ENCODE measurements at regions not wholly inside any gene's neighbourhood (a gene's known extent, or its start where the extent isn't known, plus 50 kb on each side); places are given as distances from the start of the nearest gene placed in this dataset.

DNA sequence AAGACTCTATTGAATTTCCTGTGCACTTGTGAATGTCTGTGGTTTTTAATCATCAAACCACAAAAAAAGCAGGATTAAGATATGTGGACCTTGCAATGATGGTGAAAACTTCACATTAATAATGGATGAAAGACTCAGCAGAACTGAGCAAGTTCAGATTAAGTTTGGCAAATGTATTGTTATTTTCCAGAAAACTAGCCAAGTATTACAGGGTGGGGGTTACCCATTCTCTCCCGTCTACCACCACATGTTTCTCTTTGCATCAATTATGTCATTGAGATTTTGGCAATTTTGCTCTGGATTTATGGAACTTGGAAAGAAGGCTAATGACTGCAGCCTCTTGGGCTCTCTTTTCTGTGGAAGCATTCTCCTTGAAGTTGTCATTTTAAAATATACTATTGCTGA is 577.1 kb downstream of the ANKRD50 start:
- no peaks in the 10 kb centered on the region for H3K4me1 Mint-ChIP-seq (ENCODE audit: unreplicated experiment)
- no peak for DNase-seq (ENCODE audit: extremely low spot score, unreplicated experiment)
- peaks cover 8% of the 10 kb centered on the region for H3K36me3 Mint-ChIP-seq
- no peak overlapping the region for H3K4me3 Mint-ChIP-seq
- TF ChIP-seq, protein P1, sequence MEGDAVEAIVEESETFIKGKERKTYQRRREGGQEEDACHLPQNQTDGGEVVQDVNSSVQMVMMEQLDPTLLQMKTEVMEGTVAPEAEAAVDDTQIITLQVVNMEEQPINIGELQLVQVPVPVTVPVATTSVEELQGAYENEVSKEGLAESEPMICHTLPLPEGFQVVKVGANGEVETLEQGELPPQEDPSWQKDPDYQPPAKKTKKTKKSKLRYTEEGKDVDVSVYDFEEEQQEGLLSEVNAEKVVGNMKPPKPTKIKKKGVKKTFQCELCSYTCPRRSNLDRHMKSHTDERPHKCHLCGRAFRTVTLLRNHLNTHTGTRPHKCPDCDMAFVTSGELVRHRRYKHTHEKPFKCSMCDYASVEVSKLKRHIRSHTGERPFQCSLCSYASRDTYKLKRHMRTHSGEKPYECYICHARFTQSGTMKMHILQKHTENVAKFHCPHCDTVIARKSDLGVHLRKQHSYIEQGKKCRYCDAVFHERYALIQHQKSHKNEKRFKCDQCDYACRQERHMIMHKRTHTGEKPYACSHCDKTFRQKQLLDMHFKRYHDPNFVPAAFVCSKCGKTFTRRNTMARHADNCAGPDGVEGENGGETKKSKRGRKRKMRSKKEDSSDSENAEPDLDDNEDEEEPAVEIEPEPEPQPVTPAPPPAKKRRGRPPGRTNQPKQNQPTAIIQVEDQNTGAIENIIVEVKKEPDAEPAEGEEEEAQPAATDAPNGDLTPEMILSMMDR (conservative IDR thresholded peaks at IDR 0.05), result no peak
- H3K27ac Mint-ChIP-seq, result no peak overlapping the region
- H3K9me3 Mint-ChIP-seq, result peaks cover 16% of the 10 kb centered on the region
- no peaks in the 10 kb centered on the region for H3K27me3 Mint-ChIP-seq

DNA sequence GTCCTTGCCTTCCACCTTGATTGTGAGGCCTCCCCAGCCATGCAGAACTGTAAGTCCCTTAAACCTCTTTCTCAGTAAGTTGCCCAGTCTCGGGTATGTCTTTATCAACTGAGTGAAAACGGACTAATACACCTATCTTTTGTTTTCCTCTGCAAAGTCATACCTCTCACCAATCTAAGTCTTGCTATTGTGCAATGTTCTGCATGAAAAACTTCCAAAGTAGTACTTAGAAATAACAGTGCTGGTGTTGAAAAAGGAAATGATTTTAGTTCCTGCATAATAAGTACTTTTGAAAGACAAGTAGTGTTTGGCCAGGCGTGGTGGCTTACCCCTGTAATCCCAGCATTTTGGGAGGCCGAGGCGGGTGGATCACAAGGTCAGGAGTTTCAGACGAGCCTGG is 573.5 kb downstream of the ANKRD50 start:
- H3K9me3 Mint-ChIP-seq, result peaks cover 12% of the 10 kb centered on the region
- no peak overlapping the region for H3K27ac Mint-ChIP-seq
- H3K4me1 Mint-ChIP-seq (ENCODE audit: unreplicated experiment), result no peaks in the 10 kb centered on the region
- H3K36me3 Mint-ChIP-seq, result no peaks in the 10 kb centered on the region
- no peaks in the 10 kb centered on the region for H3K27me3 Mint-ChIP-seq
- TF ChIP-seq, protein P1 (conservative IDR thresholded peaks at IDR 0.05), result no peak
- no peak overlapping the region for H3K4me3 Mint-ChIP-seq
- DNase-seq (ENCODE audit: extremely low spot score, unreplicated experiment), result no peak

DNA sequence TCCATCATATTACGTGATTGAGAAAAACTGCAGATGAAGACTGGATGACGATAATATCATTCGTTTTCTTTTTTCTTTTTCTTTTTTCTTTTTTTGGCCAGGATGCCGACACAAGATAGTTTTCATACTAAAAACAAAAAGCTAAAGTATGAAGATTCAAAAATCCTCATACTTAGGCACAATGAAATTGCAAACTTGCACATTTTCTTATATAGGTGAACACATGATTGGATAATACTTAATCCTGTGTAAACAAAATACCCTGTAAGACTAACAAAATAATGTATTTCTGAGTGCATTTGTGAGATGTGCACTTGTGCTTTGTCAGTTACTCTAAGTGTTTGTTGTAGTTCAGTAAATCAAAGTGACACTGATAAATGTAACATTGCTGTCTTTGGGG is 568.9 kb downstream of the ANKRD50 start:
- Mint-ChIP-seq H3K4me1 (ENCODE audit: unreplicated experiment) (peaks cover 4% of the 10 kb centered on the region), H3K27ac (no peak overlapping the region), H3K36me3 (no peaks in the 10 kb centered on the region), H3K27me3 (no peaks in the 10 kb centered on the region), H3K4me3 (no peak overlapping the region), H3K9me3 (peaks cover 5% of the 10 kb centered on the region)
- DNase-seq (ENCODE audit: extremely low spot score, unreplicated experiment), result no peak
- TF ChIP-seq, protein P1 (conservative IDR thresholded peaks at IDR 0.05), result no peak

DNA sequence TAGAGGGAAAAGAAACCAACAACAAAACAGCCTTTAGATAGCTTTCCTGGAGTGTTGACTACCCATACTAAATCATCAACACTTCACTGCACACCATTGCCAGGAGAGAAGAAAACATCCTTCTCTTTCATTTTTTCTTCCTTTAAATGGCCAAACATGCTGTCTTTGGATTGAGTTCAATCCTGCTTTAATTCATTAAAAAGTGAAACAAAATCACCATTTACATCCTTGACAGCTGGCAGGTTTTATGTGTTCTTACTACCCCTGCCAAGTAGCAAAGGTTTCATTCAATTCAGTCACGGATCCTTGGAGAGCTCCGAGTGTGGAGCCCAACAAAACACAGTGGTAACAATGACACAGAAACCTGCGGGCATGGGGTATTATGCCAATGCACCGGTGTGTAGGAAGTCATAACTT is 568.3 kb downstream of the ANKRD50 start:
- Mint-ChIP-seq H3K27ac (no peak overlapping the region), H3K27me3 (no peaks in the 10 kb centered on the region), H3K4me1 (ENCODE audit: unreplicated experiment) (peaks cover 4% of the 10 kb centered on the region), H3K36me3 (no peaks in the 10 kb centered on the region), H3K4me3 (peak overlapping the region; percentile 30), H3K9me3 (peaks cover 5% of the 10 kb centered on the region)
- TF ChIP-seq, protein P1 (conservative IDR thresholded peaks at IDR 0.05), result no peak
- DNase-seq (ENCODE audit: extremely low spot score, unreplicated experiment), result no peak

DNA sequence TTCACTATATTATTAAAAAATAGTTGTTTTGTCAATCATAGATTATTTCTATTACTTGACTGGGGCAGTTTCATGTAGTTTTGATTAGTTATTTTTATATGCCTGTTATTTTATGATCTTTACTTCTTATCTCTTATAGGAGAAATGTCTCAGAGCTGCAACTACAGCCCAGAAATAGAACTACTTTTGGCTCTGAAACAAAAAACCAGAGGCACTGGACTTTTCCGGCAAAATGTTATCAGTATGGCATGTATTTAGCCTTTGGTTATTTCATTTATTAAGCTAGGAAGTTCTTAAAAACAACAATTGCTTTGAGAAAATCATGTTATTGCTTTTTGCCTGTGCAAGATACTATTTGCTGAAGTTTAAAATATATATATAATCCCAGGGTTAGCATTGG is 566.5 kb downstream of the ANKRD50 start:
- DNase-seq (ENCODE audit: extremely low spot score, unreplicated experiment), result no peak
- Mint-ChIP-seq H3K27ac (no peak overlapping the region), H3K9me3 (peaks cover 5% of the 10 kb centered on the region), H3K27me3 (no peaks in the 10 kb centered on the region), H3K36me3 (no peaks in the 10 kb centered on the region), H3K4me1 (ENCODE audit: unreplicated experiment) (peaks cover 4% of the 10 kb centered on the region), H3K4me3 (no peak overlapping the region)
- TF ChIP-seq, protein P1 (conservative IDR thresholded peaks at IDR 0.05), result no peak

DNA sequence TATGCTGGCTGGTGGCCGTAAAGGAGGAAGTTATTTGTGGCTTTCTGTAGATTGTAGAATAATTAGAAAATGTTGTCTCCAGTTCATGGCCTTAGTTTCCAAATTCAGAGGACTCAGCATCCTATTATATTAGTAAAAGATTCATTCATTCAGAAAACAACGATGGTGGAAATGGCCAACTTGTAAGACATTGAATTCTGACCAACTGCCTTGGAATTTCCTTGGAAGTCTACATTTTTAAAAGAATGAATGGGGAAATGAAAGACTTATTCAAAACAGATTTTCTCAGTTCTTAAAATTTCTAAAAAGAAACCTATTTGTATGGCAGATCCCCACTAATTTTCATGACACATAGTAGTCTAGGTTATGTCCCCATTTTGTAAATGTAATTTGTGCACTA is 561.5 kb downstream of the ANKRD50 start:
- TF ChIP-seq, protein P1 (conservative IDR thresholded peaks at IDR 0.05), result no peak
- no peaks in the 10 kb centered on the region for H3K27me3 Mint-ChIP-seq
- H3K27ac Mint-ChIP-seq, result no peak overlapping the region
- no peaks in the 10 kb centered on the region for H3K36me3 Mint-ChIP-seq
- DNase-seq (ENCODE audit: extremely low spot score, unreplicated experiment), result no peak
- no peak overlapping the region for H3K4me3 Mint-ChIP-seq
- no peaks in the 10 kb centered on the region for H3K4me1 Mint-ChIP-seq (ENCODE audit: unreplicated experiment)
- peaks cover 4% of the 10 kb centered on the region for H3K9me3 Mint-ChIP-seq
